ENCODE measurements at regions not wholly inside any gene's neighbourhood (a gene's known extent, or its start where the extent isn't known, plus 50 kb on each side); places are given as distances from the start of the nearest gene placed in this dataset.

GRCh38 chr17:79340333-79341221 lies 266.0 kb downstream of the ENGASE start:
- no peak for TF ChIP-seq RAD21 (IDR thresholded peaks at IDR 0.05; ENCODE audit: low read depth)
- no peak for TF ChIP-seq CREB1 (IDR thresholded peaks at IDR 0.05; ENCODE audit: low read depth)
- TF ChIP-seq EP300 (IDR thresholded peaks at IDR 0.05; ENCODE audit: borderline replicate concordance), result no peak
- TF ChIP-seq TAF1 (IDR thresholded peaks at IDR 0.05; ENCODE audit: low read depth), result no peak
- no peak for TF ChIP-seq TEAD4 (IDR thresholded peaks at IDR 0.05)
- no peak for TF ChIP-seq FOXM1 (IDR thresholded peaks at IDR 0.05; ENCODE audit: borderline replicate concordance, low read depth)
- no peak for TF ChIP-seq YY1 (IDR thresholded peaks at IDR 0.05; ENCODE audit: low read depth)
- TF ChIP-seq, protein P1, sequence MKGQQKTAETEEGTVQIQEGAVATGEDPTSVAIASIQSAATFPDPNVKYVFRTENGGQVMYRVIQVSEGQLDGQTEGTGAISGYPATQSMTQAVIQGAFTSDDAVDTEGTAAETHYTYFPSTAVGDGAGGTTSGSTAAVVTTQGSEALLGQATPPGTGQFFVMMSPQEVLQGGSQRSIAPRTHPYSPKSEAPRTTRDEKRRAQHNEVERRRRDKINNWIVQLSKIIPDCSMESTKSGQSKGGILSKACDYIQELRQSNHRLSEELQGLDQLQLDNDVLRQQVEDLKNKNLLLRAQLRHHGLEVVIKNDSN (IDR thresholded peaks at IDR 0.05), result no peak
- TF ChIP-seq ZBTB7A (IDR thresholded peaks at IDR 0.05; ENCODE audit: low read depth), result no peak
- no peak for TF ChIP-seq CEBPB (IDR thresholded peaks at IDR 0.05)
- no peak for TF ChIP-seq EGR1 (IDR thresholded peaks at IDR 0.05)
- TF ChIP-seq REST (IDR thresholded peaks at IDR 0.05; ENCODE audit: low read depth), result no peak
- TF ChIP-seq TCF12 (IDR thresholded peaks at IDR 0.05; ENCODE audit: low read depth), result no peak
- no peak for TF ChIP-seq NFIC (IDR thresholded peaks at IDR 0.05)
- no peak for TF ChIP-seq MAX (IDR thresholded peaks at IDR 0.05)

GRCh38 chr17:79339321-79339720 lies 264.7 kb downstream of the ENGASE start:
- TF ChIP-seq ZBTB7A (IDR thresholded peaks at IDR 0.05; ENCODE audit: low read depth) (no peak), TEAD4 (IDR thresholded peaks at IDR 0.05) (no peak), REST (IDR thresholded peaks at IDR 0.05; ENCODE audit: low read depth) (no peak), YY1 (IDR thresholded peaks at IDR 0.05; ENCODE audit: low read depth) (no peak), CEBPB (IDR thresholded peaks at IDR 0.05) (no peak), RAD21 (IDR thresholded peaks at IDR 0.05; ENCODE audit: low read depth) (no peak), TAF1 (IDR thresholded peaks at IDR 0.05; ENCODE audit: low read depth) (no peak), NFIC (IDR thresholded peaks at IDR 0.05) (no peak), MAX (IDR thresholded peaks at IDR 0.05) (no peak), FOXM1 (IDR thresholded peaks at IDR 0.05; ENCODE audit: borderline replicate concordance, low read depth) (no peak), TCF12 (IDR thresholded peaks at IDR 0.05; ENCODE audit: low read depth) (no peak), EGR1 (IDR thresholded peaks at IDR 0.05) (no peak), CREB1 (IDR thresholded peaks at IDR 0.05; ENCODE audit: low read depth) (no peak), EP300 (IDR thresholded peaks at IDR 0.05; ENCODE audit: borderline replicate concordance) (no peak)
- TF ChIP-seq, protein P1 (IDR thresholded peaks at IDR 0.05), result no peak

DNA sequence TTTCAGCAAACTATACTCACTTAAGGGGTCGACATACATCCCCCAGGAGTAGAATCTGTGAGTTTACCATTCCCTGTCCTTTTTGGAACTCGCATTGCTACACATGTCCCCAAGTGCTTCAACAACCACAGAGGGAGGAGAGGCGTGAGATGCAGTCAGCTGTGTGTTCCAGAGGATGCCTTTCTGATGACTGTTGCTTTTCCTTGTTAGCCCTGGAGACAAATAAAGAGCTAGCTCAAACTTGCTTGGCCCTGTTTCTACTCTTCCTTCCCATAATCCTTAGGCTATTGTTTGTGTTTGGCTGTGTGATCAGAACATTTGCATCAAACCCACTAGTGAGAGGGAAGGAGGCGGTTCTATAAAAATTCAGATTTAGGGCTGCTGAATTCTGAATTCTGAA lies 264.0 kb downstream of the ENGASE start:
- TF ChIP-seq EP300 (IDR thresholded peaks at IDR 0.05; ENCODE audit: borderline replicate concordance) (no peak), REST (IDR thresholded peaks at IDR 0.05; ENCODE audit: low read depth) (no peak), FOXM1 (IDR thresholded peaks at IDR 0.05; ENCODE audit: borderline replicate concordance, low read depth) (no peak), MAX (IDR thresholded peaks at IDR 0.05) (no peak), EGR1 (IDR thresholded peaks at IDR 0.05) (no peak), TCF12 (IDR thresholded peaks at IDR 0.05; ENCODE audit: low read depth) (no peak), TEAD4 (IDR thresholded peaks at IDR 0.05) (no peak), RAD21 (IDR thresholded peaks at IDR 0.05; ENCODE audit: low read depth) (no peak), CEBPB (IDR thresholded peaks at IDR 0.05) (no peak), TAF1 (IDR thresholded peaks at IDR 0.05; ENCODE audit: low read depth) (no peak)
- TF ChIP-seq, protein P1 (IDR thresholded peaks at IDR 0.05), result no peak
